Kidney epithelial cell (primary cell): ENCODE measurements at regions not wholly inside any gene's neighbourhood (a gene's known extent, or its start where the extent isn't known, plus 50 kb on each side); places are given as distances from the start of the nearest gene placed in this dataset.

ENCODE experiments used
- DNase-seq: peaks from one replicate; pipeline ENCODE4 v3.0.0-alpha.2; 2010; ENCODE audit warnings: low read depth
- H3K27me3 ChIP-seq: 2 replicates; pipeline ENCODE4 v1.6.0; 2011; ENCODE audit warnings: low read length; ENCODE audit not compliant: control insufficient read depth, insufficient read depth
- H3K36me3 ChIP-seq: 2 replicates; pipeline ENCODE4 v1.5.1; 2011; ENCODE audit warnings: low read length; ENCODE audit not compliant: control insufficient read depth, insufficient read depth
- H3K4me3 ChIP-seq: 2 replicates; pipeline ENCODE4 v1.5.1; 2011; ENCODE audit warnings: low read depth, mild to moderate bottlenecking, control low read depth, low read length
- CTCF ChIP-seq: IDR thresholded peaks from 2 replicates; pipeline ENCODE4 v1.5.1; 2011; ENCODE audit warnings: mild to moderate bottlenecking, moderate library complexity, low read length, control low read depth, inconsistent platforms; ENCODE audit not compliant: insufficient read depth, poor library complexity, severe bottlenecking

DNA sequence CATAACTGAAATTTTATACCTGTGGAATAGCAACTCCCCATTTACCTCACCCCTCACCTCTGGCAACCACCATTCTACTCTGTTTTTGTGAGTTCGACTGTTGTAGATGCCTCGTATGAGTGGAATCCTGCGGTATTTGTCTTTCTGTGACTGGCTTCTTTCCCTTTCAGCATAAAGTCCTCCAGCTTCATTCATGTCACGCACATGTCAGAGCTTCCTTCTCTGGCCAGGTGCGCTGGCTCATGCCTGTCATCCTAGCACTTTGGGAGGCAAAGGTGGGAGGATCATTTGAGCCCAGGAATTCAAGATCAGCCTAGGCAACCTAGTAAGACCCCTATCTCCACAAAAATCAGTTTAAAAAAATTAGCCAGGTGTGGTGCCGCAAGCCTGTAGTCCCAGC is 278.4 kb downstream of the PARN start:
- no peak for TF ChIP-seq CTCF
- H3K4me3 ChIP-seq, result no peak overlapping the region
- no peak for DNase-seq
- H3K36me3 ChIP-seq, result no peaks in the 10 kb centered on the region
- no peaks in the 10 kb centered on the region for H3K27me3 ChIP-seq

DNA sequence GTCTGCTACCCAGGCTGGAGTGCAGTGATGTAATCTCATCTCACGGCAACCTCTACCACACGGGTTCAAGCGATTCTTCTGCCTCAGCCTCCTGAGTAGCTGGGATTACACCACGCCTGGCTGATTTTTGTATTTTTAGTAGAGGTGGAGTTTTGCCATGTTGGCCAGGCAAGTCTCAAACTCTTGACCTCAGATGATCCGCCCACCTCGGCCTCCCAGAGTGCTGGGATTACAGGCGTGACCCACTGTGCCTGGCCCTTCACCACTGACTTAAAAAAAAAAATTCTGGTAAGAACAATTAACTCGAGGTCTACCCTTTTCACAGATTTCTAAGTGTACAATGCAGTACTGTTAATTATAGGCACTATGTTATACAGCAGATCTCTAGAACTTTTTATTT is 279.4 kb downstream of the PARN start:
- no peak for TF ChIP-seq CTCF
- no peak overlapping the region for H3K4me3 ChIP-seq
- DNase-seq, result no peak
- H3K27me3 ChIP-seq, result no peaks in the 10 kb centered on the region
- H3K36me3 ChIP-seq, result no peaks in the 10 kb centered on the region

DNA sequence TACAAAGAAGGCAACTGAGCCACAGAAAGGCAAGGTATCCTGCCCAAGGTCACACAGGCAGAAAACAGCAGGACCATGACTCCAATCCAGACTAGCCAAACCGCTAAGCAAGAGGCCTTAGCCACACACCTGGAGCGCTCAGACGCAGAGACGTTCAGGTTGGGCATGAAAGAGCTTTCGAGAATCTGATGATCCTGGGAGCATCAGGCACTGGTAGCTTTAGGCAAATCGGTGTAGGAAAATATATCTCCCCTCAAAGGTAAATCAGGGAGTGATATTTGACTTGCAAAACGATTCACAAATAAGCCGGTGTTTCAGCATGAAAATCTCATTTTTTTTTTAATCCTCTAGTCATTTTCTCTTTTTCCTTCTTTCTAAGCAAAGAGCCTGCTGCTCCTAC is 279.0 kb downstream of the MRTFB start:
- H3K4me3 ChIP-seq, result no peak overlapping the region
- no peak for TF ChIP-seq CTCF
- H3K27me3 ChIP-seq, result no peaks in the 10 kb centered on the region
- H3K36me3 ChIP-seq, result no peaks in the 10 kb centered on the region
- DNase-seq, result no peak

DNA sequence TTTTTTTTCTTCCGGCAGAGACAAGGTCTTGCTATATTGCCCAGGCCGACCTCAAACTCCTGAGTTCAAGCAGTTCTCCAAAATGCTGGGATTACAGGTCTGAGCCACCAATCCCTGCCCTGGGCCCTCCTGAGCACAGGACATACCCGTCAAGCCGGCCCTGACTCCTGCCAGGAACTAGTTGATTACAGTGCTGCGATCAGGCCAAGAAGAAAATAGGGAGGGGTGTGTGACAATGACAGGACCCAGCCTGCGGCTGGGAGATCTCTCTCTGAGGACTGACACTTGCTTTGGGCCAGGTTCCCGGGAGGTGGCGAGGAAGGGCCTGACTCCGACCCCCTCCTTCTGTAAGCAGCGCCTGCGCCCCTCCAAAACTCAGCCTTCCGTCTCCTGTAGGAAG is 276.6 kb downstream of the MRTFB start:
- DNase-seq, result no peak
- no peaks in the 10 kb centered on the region for H3K36me3 ChIP-seq
- no peak for TF ChIP-seq CTCF
- H3K4me3 ChIP-seq, result no peak overlapping the region
- H3K27me3 ChIP-seq, result no peaks in the 10 kb centered on the region

DNA sequence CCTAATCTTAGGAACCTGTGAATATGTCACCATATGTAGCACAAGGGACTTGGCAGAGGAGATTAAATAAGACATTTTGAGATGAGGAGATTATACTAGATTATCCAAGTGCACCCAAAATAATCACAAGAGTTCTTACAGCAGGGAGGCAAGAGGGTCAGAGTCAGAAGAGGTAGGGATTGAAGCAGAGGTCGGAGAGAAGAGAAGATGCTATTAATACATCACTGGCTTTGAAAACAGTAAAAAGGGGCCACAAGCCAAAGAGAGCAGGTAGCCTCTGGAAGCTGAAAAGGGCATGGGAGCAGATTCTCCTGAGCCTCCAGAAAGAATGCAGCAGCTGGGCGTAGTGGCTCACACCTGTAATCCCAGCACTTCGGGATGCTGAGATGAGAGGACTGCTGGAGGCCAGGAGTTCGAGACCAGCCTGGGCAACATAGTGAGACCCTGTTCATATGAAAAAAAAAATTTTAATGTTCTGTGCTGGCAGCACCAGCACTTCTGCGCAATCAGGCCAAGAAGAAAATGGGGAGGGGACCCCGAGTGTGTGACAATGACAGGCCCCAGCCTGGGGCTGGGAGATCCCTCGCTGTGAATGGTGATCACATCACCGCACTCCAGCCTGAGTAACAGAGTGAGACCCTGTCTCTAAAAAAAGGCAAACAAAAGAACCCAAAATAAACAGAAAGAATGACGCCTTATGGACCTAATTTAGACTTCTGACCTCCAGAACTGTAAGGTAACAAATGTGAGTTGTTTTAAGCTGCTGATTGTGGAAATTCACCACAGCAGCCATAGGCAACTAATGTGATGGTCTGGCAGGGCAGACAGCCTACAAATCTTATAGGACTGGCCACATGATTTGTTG is 275.4 kb downstream of the MRTFB start:
- H3K36me3 ChIP-seq, result no peaks in the 10 kb centered on the region
- H3K4me3 ChIP-seq, result no peak overlapping the region
- H3K27me3 ChIP-seq, result no peaks in the 10 kb centered on the region
- TF ChIP-seq CTCF, result no peak
- no peak for DNase-seq

DNA sequence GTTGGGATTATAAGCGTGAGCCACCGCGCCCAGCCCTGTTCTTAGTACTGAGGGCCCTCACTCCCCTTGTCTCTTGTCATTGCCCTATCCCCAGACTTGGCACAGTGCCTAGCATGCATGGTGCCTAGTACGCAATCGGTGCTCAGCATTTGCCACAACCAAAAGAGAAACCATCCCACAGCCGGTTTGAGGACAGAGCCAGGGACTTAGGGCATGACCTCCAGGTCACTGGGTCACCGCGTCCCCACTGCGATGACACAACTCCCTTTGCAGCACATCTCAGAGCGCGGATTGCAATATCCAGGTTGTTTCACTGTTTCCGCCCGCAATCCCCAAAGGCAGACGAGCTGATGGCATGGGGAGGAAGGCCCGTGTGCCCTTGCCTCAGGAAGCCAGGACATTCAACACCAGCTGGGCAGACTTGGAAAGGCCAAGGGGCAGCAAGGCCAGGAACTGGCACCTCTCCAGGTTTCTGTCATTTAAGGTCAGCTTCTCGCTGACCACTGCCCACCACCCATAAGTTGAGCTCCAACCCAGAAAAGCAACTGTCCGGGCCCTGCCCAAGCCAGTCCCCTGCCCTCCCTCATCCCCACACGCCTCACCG is 274.5 kb downstream of the MRTFB start:
- H3K4me3 ChIP-seq, result no peak overlapping the region
- TF ChIP-seq CTCF, result no peak
- DNase-seq, result no peak
- no peaks in the 10 kb centered on the region for H3K27me3 ChIP-seq
- no peaks in the 10 kb centered on the region for H3K36me3 ChIP-seq
